ENCODE measurements at regions not wholly inside any gene's neighbourhood (a gene's known extent, or its start where the extent isn't known, plus 50 kb on each side); places are given as distances from the start of the nearest gene placed in this dataset.
"Not testable (repeated sequence)": the region's sequence is repeated elsewhere in the genome, so short reads cannot be mapped to it uniquely, and the experiment has no call there.

DNA sequence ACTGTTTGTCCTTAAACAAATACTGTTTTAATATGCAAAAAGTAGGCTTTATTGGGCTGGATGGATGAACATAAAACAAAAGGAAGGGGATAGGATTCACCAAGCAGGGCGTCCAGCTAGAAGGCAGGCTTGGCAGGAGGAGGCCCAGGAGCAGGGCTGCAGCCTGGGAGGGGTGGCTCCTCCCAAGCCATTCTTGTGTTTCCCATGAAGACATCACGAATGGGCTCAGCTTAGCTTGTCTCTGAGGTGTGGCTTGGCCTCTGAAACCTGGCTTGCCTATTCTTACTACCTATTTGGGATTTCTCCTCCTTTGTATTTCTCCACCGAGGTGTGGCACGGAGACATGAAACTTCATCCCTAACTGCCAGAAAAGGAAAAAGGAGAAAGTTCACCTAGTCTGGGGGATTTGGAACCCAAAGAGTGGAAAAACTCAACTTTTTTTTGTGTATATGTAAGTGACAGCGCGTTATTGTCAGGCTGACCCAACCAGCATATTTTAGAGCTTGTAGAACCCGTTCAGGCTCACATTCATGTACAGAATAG is 481.9 kb upstream of the SPRED2 start:
- TF ChIP-seq, protein P1, sequence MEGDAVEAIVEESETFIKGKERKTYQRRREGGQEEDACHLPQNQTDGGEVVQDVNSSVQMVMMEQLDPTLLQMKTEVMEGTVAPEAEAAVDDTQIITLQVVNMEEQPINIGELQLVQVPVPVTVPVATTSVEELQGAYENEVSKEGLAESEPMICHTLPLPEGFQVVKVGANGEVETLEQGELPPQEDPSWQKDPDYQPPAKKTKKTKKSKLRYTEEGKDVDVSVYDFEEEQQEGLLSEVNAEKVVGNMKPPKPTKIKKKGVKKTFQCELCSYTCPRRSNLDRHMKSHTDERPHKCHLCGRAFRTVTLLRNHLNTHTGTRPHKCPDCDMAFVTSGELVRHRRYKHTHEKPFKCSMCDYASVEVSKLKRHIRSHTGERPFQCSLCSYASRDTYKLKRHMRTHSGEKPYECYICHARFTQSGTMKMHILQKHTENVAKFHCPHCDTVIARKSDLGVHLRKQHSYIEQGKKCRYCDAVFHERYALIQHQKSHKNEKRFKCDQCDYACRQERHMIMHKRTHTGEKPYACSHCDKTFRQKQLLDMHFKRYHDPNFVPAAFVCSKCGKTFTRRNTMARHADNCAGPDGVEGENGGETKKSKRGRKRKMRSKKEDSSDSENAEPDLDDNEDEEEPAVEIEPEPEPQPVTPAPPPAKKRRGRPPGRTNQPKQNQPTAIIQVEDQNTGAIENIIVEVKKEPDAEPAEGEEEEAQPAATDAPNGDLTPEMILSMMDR (IDR thresholded peaks at IDR 0.05; ENCODE audit: borderline replicate concordance) = no peak
- intact Hi-C loops (cut with micrococcal nuclease) = no loop called here
- DNase-seq = no peak
- Histone ChIP-seq H3K27ac (replicated peaks) (no peak overlapping the region), H3K27me3 (ENCODE audit: low read depth) (no peaks in the 10 kb centered on the region), H3K4me1 (no peaks in the 10 kb centered on the region), H3K4me3 (no peak overlapping the region), H3K9me3 (replicated peaks) (no peaks in the 10 kb centered on the region), H3K36me3 (no peaks in the 10 kb centered on the region)

DNA sequence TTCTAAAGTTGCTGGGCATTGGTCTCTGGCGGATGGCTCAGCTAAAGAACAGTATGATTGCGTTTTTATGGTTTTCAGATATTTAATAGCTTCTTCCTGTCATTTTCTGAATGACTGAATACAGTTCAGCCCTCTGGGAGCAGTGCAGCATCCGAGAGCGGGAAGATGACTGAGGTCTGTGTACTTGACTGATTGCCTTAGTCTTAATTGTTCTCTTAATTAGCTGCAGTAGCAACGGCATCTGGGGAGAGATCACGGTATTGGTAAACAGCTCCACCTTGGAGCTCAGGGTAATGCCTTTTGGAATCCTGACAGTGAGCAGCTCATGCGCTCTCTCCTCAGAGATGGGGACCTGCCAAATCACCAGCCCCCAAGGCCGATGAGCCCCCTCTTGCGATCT is 481.4 kb upstream of the SPRED2 start:
- H3K4me1 ChIP-seq = no peaks in the 10 kb centered on the region
- H3K4me3 ChIP-seq = no peak overlapping the region
- no peak overlapping the region for H3K27ac ChIP-seq (replicated peaks)
- DNase-seq = no peak
- TF ChIP-seq, protein P1 (IDR thresholded peaks at IDR 0.05; ENCODE audit: borderline replicate concordance) = no peak
- intact Hi-C loops (cut with micrococcal nuclease) = no loop called here
- no peaks in the 10 kb centered on the region for H3K27me3 ChIP-seq (ENCODE audit: low read depth)
- no peaks in the 10 kb centered on the region for H3K9me3 ChIP-seq (replicated peaks)
- H3K36me3 ChIP-seq = no peaks in the 10 kb centered on the region

- intact Hi-C loops (cut with micrococcal nuclease) = no loop called here
- peaks cover 26% of the 10 kb centered on the region for H3K9me3 ChIP-seq (replicated peaks)
- no peaks in the 10 kb centered on the region for H3K36me3 ChIP-seq
- TF ChIP-seq, protein P1 (IDR thresholded peaks at IDR 0.05; ENCODE audit: borderline replicate concordance) = no peak
- no peak overlapping the region for H3K4me3 ChIP-seq
- H3K27me3 ChIP-seq (ENCODE audit: low read depth) = peaks cover 4% of the 10 kb centered on the region
- no peak overlapping the region for H3K27ac ChIP-seq (replicated peaks)
- H3K4me1 ChIP-seq = no peaks in the 10 kb centered on the region
- no peak for DNase-seq
Measured at GRCh38 chr2:65901756-65902155, 469.4 kb upstream of the SPRED2 start.

DNA sequence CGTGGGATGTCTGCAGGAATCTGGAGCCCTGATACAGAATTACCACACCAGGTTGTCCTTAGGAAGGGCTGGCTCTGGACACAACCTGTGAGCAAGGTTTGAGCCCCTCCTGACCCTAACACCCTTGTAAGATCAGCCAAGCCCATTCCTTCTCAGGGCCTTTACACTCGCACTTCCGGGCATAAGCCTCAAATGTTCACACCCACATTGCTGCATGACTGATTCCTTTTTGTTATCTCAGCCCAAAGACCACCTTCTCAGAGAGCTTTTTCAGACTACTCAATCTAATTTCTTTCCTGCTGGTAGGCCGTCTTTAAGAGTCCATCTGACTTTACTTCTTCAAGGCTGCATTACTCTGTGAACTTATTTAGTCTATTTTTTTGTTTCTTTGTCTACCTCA is 464.0 kb upstream of the SPRED2 start:
- Histone ChIP-seq H3K36me3 (no peaks in the 10 kb centered on the region), H3K27ac (replicated peaks) (no peak overlapping the region), H3K27me3 (ENCODE audit: low read depth) (no peaks in the 10 kb centered on the region), H3K9me3 (replicated peaks) (peaks cover 25% of the 10 kb centered on the region), H3K4me1 (no peaks in the 10 kb centered on the region), H3K4me3 (no peak overlapping the region)
- no peak for DNase-seq
- TF ChIP-seq, protein P1 (IDR thresholded peaks at IDR 0.05; ENCODE audit: borderline replicate concordance) = no peak
- intact Hi-C loops (cut with micrococcal nuclease) = no loop called here

GRCh38 chr2:65890131-65890530 is 457.7 kb upstream of the SPRED2 start:
- H3K4me1 ChIP-seq; intact Hi-C loops (cut with micrococcal nuclease); H3K27ac ChIP-seq (replicated peaks); H3K4me3 ChIP-seq; H3K36me3 ChIP-seq; DNase-seq: not testable (repeated sequence)
- H3K27me3 ChIP-seq (ENCODE audit: low read depth) = peaks cover 16% of the 10 kb centered on the region
- H3K9me3 ChIP-seq (replicated peaks) = peaks cover 21% of the 10 kb centered on the region

DNA sequence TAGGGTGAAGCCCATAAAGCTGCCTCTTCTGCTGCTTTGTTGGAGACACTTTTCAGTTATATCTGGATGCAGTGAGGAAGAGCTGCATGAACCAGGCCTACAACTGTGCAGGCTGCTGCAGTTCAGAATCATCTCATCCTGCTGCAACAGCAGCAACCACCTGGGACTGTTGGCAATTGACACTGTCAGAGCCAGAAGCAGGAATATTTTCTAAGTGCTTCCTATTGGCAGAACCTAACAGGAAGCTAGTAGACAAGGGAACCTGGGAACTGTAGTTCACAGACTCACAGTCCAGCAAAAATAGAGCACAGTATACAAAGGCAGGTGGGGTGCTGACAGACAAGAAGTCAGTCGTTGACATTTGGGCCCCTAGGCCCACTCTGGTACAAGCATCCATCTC is 452.9 kb upstream of the SPRED2 start:
- Histone ChIP-seq H3K4me3 (no peak overlapping the region), H3K36me3 (no peaks in the 10 kb centered on the region), H3K9me3 (replicated peaks) (no peaks in the 10 kb centered on the region), H3K4me1 (no peaks in the 10 kb centered on the region), H3K27ac (replicated peaks) (no peak overlapping the region), H3K27me3 (ENCODE audit: low read depth) (peaks cover 35% of the 10 kb centered on the region)
- DNase-seq = no peak
- intact Hi-C loops (cut with micrococcal nuclease) = no loop called here
- TF ChIP-seq, protein P1 (IDR thresholded peaks at IDR 0.05; ENCODE audit: borderline replicate concordance) = no peak
